ENCODE measurements at regions not wholly inside any gene's neighbourhood (a gene's known extent, or its start where the extent isn't known, plus 50 kb on each side); places are given as distances from the start of the nearest gene placed in this dataset.

- TF ChIP-seq YY1 (IDR thresholded peaks at IDR 0.05; ENCODE audit: insufficient read depth, insufficient read length) (no peak), ZNF274 (IDR thresholded peaks at IDR 0.05; ENCODE audit: low read depth, low read length) (no peak), SUZ12 (IDR thresholded peaks at IDR 0.05; ENCODE audit: extremely low read depth, insufficient read depth, insufficient read length) (no peak)
Measured at GRCh38 chr5:125583321-125584139, 837.1 kb upstream of the ZNF608 start.
